Suppressor macrophage treated with lipopolysaccharide for 1 hour (primary cell): ENCODE measurements at regions not wholly inside any gene's neighbourhood (a gene's known extent, or its start where the extent isn't known, plus 50 kb on each side); places are given as distances from the start of the nearest gene placed in this dataset.

ENCODE experiments used
- DNase-seq, 3 donors: peaks; one replicate each; pipeline ENCODE4 v3.0.0-alpha.2; 2020 to 2022

GRCh38 chr2:7952046-7952745, 729.7 kb upstream of the ID2 start:
- DNase-seq, result no peak

DNA sequence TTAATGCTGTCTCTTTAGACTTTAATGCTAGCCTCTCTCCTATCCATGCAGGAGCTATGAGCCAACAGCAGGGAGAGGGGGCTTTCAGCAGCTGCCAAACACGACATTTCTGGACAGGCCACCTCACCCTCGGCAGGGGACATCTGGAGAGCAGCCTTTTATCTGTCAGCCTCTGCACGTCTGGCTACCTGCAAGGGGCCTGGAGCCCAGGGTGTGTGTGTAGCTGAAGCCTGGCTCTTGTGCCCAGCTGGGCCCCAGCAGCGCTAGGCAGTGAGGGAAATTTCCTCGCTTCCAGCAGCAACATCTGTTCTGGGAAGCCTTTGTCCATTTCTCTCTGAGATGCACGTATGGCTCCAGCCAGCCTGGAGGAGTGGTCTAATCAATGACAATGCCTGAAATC, 728.7 kb upstream of the ID2 start:
- no peak for DNase-seq

GRCh38 chr2:7954234-7954633, 727.6 kb upstream of the ID2 start:
- no peak for DNase-seq

DNA sequence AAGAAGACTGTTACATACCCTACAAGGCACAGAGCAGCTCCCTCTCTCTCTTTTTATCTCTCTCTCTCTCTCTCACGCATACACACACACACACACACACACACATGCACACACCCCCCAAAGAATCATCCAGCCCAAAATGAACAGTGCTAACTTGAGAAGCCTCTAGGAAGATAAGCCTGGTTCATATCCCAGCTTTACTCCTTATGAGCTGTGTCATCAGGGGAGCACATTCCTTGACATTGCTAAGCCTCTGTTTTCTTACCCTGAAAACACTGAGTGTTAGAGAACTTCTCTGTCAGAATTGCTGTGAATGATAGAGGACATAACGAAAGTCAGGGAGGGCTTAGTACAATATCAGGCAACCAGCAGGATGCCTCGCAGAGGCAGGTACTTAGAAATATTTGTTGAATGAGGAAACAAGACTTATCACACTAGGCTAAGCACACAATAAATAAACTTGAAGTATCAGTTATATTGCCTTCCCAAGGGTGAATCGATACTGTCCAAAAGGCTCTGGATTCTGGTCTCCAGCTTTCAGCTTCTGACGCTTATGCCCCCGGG, 725.6 kb upstream of the ID2 start:
- DNase-seq, result no peak

GRCh38 chr2:7961550-7961949, 720.3 kb upstream of the ID2 start:
- DNase-seq, result no peak

GRCh38 chr2:7962161-7962560, 719.7 kb upstream of the ID2 start:
- DNase-seq, result no peak

- DNase-seq, result no peak
Measured at GRCh38 chr2:7963787-7964186, 718.1 kb upstream of the ID2 start.

GRCh38 chr2:7966032-7966431, 715.8 kb upstream of the ID2 start:
- no peak for DNase-seq

GRCh38 chr2:7967707-7968405, 714.0 kb upstream of the ID2 start:
- DNase-seq, result no peak

GRCh38 chr2:7969756-7970515, 711.9 kb upstream of the ID2 start:
- peak; percentile 61 to 70 (median 64) for DNase-seq

DNA sequence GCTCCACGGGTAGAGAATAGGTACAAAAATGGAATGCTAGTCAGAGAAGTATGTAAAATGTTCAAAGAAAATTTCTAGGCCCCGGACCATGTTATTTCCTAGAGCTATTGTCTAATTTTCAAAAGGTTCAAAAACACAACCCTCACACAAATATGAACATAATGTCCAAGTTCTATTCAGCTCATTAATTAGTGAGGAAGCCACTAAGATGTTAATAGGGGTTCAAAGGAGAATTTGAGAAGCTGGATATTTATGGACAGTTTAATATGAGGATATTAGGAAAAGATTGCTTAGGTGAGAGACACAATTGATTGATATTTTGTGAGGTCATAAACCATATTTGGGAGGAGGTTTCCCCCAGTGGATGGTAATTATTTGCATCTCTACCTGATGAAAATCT, 710.6 kb upstream of the ID2 start:
- DNase-seq, result no peak

DNA sequence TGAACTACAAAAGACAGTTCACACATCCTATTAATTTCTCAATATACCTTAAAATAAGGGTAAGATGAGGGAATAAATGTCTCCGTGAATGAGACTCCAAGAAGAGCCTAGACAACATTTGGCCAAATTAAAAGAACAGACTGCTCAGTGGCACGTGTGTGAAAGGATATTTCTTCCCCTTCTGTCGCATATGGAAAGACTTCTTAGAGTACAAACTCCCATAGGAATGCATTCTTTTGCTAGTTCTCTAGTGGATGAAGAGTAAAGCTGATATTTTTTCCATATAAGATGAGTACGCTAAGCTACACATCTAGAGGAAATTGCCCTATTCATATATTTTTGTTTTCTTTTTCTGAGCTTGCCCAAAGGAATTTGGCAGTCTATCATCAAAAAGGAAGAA, 710.0 kb upstream of the ID2 start:
- no peak for DNase-seq

DNA sequence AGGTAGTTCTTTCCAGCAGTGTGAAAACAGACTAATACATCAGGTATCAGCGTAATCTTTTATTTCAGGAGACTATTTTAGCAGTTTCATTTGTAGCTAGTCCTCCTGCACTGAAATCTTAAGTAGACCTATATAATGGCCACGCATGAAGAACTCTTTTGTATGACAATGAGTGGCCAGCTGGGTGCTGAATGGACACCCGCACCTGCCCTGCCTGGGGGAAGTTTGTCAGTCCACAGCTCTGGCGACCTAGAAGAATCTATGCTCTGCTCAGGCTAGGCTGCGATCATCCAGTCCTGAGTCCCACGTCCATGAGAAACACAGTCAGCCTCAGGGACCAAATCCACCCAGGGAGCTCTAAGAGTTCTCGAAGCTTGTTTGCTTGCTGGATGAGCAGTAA, 709.2 kb upstream of the ID2 start:
- no peak for DNase-seq

DNA sequence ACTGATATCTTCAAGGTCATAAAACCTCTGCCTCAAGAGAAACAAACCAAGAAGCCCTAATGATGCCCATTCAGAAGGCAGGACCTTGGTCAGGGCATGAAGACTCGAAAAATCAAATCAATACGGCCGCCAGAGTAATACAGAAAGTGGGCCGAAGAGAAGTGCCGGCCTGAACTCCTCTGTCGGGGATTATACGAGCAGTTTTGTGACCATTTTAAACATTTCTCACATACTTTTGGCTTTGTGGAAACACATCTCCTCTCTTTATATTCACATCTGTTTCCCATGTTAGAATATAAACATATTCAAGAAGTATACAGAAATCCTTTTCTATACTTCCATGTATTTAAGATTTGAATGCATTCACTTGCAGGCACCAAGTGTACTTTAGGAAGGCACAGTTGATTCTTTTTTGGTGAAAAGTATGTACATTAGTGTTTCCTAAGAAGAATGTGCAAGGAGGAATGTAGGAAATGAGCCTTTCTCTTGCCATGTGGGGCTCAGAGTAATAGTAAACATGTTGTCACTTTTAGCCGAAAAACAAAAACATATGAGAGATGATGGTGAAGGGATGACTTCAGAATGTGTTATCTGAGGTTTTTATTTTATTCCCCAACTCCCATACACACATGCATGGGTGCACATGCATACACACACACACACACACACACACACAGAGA, 707.9 kb upstream of the ID2 start:
- DNase-seq, result no peak

DNA sequence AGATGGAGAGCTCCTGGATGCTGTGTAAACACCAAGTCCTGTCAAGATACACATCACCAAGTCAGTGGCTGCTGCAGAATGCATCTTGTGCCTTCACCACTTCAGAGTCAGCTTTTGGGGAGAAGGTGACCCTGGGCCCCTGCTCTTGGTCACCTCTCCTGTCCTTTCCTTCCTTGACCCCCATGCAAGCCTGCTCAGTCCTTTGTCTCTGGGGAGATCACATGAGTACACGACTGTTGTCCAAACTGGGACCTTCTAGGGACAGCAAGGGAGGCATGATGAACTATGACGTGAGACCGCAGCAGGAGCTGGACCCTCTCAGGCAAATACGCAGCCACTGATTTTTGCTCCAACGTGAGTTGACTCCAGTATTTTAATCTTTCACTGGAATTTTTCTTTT, 706.9 kb upstream of the ID2 start:
- DNase-seq, result no peak

- peak in 2 of 3 donors; percentile 30 to 31 for DNase-seq
Measured at GRCh38 chr2:7976206-7976605, 705.6 kb upstream of the ID2 start.

DNA sequence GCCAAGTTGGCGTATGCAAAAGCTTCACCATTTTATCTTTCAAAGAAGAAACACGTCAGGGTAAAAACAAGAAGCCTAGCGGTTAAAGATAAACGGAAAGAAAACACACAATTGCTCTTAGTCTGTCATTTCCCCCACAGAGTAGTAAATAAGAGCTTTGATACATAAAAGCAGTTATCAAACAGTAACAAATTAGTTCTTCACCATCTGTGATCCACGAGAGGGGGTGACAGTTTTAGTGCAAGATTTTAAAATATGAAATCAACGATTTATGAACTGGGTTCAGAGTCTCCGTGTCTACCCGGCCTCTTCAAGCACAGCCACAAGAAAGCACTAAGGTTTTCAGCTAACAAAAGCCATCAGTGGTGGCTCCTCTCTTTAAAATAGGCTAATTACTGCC, 703.9 kb upstream of the ID2 start:
- DNase-seq, result no peak

- no peak for DNase-seq
Measured at GRCh38 chr2:7982054-7982453, 699.8 kb upstream of the ID2 start.

GRCh38 chr2:7983451-7983850, 698.4 kb upstream of the ID2 start:
- no peak for DNase-seq

GRCh38 chr2:7983912-7984311, 697.9 kb upstream of the ID2 start:
- DNase-seq, result no peak

DNA sequence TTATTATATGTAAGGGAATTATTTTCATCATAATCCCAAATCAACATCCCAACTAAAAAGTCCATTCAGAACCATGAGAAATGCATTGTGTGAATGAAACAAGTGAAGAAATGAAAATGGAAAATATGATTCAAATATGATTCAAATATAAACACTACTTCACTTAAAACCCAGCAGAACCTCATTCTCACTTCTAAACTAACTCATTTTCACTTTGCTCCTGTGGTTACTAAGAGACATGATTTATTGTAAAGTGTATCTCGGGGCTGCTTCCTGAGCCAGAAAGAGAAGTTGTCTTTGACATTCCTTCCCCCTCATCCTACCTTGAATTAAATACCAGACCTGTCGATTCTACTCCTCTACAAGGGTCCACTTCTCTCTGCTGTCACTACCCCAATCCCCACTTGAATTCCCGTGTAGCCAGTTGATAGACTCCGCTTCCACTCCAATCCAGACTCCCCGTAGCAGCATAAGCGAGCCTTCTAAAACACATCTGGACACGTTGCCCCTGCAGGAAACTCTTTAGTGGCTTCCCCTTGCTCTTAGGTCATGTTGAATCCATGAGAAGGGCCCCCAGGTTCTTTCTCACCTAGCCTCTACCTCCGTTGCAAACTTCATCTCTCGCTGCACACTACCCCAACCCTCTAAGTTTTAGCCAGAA, 697.0 kb upstream of the ID2 start:
- DNase-seq, result no peak

DNA sequence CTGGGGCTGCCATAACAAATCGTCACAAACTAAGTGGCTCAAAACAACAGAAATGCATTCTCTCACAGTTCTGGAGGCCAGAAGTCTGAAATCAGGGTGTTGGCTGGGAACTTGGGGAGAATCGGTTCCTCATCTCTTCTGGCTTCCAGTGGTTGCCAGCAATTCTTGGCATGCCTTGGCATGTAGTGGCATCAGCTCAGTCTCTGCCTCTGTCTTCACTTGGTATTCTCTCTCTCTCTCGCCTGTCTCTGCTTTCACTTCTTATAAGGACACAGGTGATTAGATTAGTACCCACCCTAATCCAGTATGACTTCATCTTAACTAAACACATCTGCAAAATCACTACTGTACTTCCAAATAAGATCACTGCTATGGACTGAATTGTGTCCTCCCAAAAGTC, 695.4 kb upstream of the ID2 start:
- no peak for DNase-seq

DNA sequence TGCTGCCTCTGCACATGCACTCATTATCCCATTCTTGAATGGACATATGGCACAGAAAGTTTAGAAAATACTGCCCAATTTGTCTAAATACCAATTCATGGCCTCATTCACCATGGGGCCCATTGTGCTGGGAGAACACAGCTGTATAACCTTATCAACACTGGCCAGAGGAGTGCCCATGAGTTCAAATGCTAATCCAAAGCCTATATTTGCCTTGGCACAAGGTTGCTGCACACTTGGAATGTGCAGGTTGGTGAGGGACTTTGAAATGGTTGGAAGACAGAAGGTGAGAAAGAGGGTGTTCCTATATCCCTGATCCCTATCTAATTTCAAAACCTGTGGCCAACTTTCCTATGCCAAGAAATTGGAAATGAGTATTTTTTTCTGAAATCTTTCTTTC, 693.9 kb upstream of the ID2 start:
- no peak for DNase-seq
